ENCODE measurements at regions not wholly inside any gene's neighbourhood (a gene's known extent, or its start where the extent isn't known, plus 50 kb on each side); places are given as distances from the start of the nearest gene placed in this dataset.

DNA sequence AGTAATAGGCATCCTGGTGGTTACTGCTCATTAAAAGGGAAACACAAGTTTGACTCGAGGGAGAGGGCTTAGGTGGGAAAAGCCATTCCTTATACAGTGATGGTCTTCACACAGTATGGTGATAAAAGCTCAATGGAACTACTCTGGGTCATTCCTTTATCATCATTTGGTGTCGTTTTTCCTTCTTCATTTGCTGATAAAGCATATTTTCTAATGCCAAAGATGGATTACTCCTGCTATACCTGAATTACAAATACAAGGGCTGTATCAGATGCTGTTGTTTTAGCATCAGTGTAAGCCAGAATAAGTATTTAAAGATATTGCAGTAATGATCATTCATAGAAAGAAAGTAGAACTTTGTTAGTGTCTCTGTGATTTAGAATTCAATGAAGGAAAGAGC lies 563.7 kb downstream of the PLCL1 start:
- ChIA-PET CTCF (ENCODE audit: low intra/inter-chr PET ratio) (no interaction called here), POLR2A (interaction anchor here (0.6 to 1.0 kb wide), 2 partner anchors 11 to 15 kb away, joined by 3 read pairs; no protein-coding TSS in a partner anchor)
- no peak for DNase-seq (ENCODE audit: extremely low read depth in 1 of 4, low spot score in 3 of 4)
- H3K79me2 ChIP-seq (ENCODE audit: control insufficient read depth, insufficient read depth, low read length): no peaks in the 10 kb centered on the region
- intact Hi-C loops (cut with micrococcal nuclease) (no loop called here), in situ Hi-C loops (cut with MboI) (no loop called here)
- no peaks in the 10 kb centered on the region for H3K9me1 ChIP-seq (ENCODE audit: control insufficient read depth, insufficient read depth, low read length)
- H3K27ac ChIP-seq (ENCODE audit: extremely low read depth, low read depth, low read length): no peak overlapping the region
- ATAC-seq: no peak
- H3K4me2 ChIP-seq (ENCODE audit: insufficient read depth, low read length): no peak overlapping the region
- TF ChIP-seq CBFB (CRISPR knock-in tag; IDR thresholded peaks at IDR 0.05) (no peak), XRCC5 (IDR thresholded peaks at IDR 0.05; ENCODE audit: low read depth, low read length) (no peak), ZNF79 (CRISPR knock-in tag; IDR thresholded peaks at IDR 0.05; ENCODE audit: low read depth) (no peak), MAFG (tag; conservative IDR thresholded peaks at IDR 0.05) (peak; percentile 43), C11orf30 (IDR thresholded peaks at IDR 0.05; ENCODE audit: low read depth) (peak; percentile 35; the same call in 1 of the 2 replicates), MAFF (IDR thresholded peaks at IDR 0.05; ENCODE audit: low read length) (peak; percentile 38; the same call in 1 of the 2 replicates), ZNF316 (IDR thresholded peaks at IDR 0.05) (peak; percentile 66), MAFK (IDR thresholded peaks at IDR 0.05; ENCODE audit: low read length) (peak; percentile 27; the same call in 1 of the 2 replicates)
- TF ChIP-seq, protein P1, sequence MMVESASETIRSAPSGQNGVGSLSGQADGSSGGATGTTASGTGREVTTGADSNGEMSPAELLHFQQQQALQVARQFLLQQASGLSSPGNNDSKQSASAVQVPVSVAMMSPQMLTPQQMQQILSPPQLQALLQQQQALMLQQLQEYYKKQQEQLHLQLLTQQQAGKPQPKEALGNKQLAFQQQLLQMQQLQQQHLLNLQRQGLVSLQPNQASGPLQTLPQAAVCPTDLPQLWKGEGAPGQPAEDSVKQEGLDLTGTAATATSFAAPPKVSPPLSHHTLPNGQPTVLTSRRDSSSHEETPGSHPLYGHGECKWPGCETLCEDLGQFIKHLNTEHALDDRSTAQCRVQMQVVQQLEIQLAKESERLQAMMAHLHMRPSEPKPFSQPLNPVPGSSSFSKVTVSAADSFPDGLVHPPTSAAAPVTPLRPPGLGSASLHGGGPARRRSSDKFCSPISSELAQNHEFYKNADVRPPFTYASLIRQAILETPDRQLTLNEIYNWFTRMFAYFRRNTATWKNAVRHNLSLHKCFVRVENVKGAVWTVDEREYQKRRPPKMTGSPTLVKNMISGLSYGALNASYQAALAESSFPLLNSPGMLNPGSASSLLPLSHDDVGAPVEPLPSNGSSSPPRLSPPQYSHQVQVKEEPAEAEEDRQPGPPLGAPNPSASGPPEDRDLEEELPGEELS (CRISPR knock-in tag; IDR thresholded peaks at IDR 0.05; ENCODE audit: borderline replicate concordance): no peak
- no peaks in the 10 kb centered on the region for H4K20me1 ChIP-seq (replicated peaks; ENCODE audit: control insufficient read depth, insufficient read depth, low read length)
- 0% methylated on average over 2 of the region's 2 CpGs for WGBS (ENCODE audit: insufficient coverage, low coverage, missing lambda C conversion rate)
- H3K36me3 ChIP-seq (ENCODE audit: control insufficient read depth, insufficient read depth, low read length): no peaks in the 10 kb centered on the region
- no peaks in the 10 kb centered on the region for H3K9me3 ChIP-seq (replicated peaks; ENCODE audit: control insufficient read depth, insufficient read depth, low read depth, low read length)
- no peak overlapping the region for H3K4me3 ChIP-seq
- no TSS peak for BruUV-seq (replicated peaks)
- H2AFZ ChIP-seq (ENCODE audit: low read depth, low read length): no peak overlapping the region
- no peak overlapping the region for H3K9ac ChIP-seq (ENCODE audit: insufficient read depth in 1 of 2, low read depth in 2 of 2, low read length in 2 of 2)
- no peaks in the 10 kb centered on the region for H3K27me3 ChIP-seq (ENCODE audit: control insufficient read depth in 2 of 2, insufficient read depth in 2 of 2, low read length in 2 of 2)
- FAIRE-seq: no peak
- peaks cover 0 to 3% of the 10 kb centered on the region in 2 experiments; a peak in 2 of 5 replicates for H3K4me1 ChIP-seq (replicated peaks in 1 of 2; ENCODE audit: control insufficient read depth in 2 of 2, insufficient read depth in 2 of 2, low read length in 2 of 2)
